ENCODE measurements at regions not wholly inside any gene's neighbourhood (a gene's known extent, or its start where the extent isn't known, plus 50 kb on each side); places are given as distances from the start of the nearest gene placed in this dataset.

- no peak for TF ChIP-seq CTCF (IDR thresholded peaks at IDR 0.05; ENCODE audit: extremely low read depth, missing control alignments)
These were observed 94.6 kb downstream of the TMEM30B start for GRCh38 chr14:61186341-61187195.

DNA sequence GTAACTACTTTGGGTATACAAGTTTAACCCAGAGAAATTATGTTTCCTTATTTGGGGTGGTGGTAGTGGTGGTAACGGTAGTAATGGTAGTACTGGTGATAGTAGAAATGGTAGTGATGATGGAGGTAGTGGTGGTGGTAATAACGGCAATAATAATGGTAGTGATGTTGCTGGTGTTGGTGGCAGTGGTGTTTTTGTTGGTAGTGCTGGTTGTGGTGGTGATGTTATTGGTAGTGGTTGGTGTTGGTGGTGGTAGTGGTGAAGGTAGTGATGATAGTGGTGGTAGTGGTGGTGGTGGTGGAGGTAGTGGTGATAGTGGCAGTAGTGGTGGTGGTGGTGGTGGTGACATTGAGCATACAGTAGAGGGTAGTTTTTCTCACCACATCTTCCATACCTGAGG is 95.6 kb downstream of the TMEM30B start:
- no peak for DNase-seq (ENCODE audit: low spot score)
- TF ChIP-seq CTCF (IDR thresholded peaks at IDR 0.05; ENCODE audit: extremely low read depth, missing control alignments) = no peak

More at GRCh38 chr14:61186341-61187195, 94.6 kb downstream of the TMEM30B start:
- no peak for DNase-seq (ENCODE audit: low spot score)

- DNase-seq (ENCODE audit: low spot score) = no peak
- TF ChIP-seq CTCF (IDR thresholded peaks at IDR 0.05; ENCODE audit: extremely low read depth, missing control alignments) = no peak
These were observed 97.0 kb downstream of the TMEM30B start for GRCh38 chr14:61184112-61184511.

DNA sequence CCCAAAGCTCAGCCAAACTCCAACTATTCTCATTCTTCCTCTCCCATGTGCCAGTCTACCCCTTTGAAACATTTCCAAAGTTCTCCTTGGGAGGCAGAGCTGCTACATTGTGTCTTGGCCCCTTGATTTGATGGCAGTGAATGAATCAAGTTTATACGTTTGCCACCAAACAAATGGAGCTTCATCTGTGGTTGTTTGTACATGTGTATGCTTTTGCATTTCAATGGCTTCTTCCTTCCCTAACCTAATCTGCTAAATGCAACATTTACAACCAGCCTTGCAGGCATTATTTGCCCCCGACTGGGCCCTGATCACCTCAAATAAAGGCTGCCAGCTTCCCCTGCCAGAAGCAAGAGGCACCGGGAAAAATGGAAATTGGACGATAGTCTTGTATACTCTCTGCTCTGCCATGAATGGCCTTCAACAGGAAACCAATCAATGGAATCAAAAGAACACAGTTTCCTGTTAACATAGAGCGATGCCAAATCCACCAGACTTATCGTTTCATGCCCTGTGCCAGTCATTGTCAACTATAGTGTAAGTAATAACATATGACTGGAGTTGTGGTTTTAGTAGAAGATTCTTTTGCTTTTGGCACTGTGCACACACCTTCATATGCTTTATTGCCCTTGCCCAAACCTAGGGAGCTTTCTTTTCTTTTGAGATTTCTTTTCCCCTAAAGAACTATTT is 97.8 kb downstream of the TMEM30B start:
- DNase-seq (ENCODE audit: low spot score) = no peak
- TF ChIP-seq CTCF (IDR thresholded peaks at IDR 0.05; ENCODE audit: extremely low read depth, missing control alignments) = no peak

DNA sequence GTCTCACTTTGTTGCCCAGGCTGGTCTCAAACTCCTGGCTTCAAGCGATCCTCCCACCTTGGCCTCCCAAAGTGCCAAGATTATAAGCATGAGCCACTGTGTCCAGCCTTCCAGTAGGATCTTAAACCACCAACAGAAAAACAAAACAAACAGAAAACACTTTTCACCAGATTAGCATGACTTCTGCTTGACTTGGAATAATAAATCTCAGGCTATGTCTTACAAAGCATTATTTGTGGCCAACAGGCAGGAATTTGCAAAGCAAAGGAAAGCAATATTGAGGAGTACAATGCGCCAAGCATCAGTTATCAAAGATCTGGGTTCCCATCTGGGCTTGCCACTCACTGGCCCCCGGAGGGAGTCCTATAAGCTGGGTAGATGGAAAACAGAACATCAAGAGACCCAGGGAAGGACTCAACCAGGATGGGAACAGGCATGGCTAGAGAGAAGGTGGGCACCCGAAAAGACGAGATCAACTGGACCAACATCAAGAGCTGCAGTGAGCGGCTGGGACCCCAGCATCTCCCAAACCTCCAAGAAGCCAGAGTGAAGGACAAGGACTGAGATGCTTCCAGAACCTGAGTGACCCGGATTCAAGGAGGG is 101.2 kb downstream of the TMEM30B start:
- no peak for TF ChIP-seq CTCF (IDR thresholded peaks at IDR 0.05; ENCODE audit: extremely low read depth, missing control alignments)
- no peak for DNase-seq (ENCODE audit: low spot score)

GRCh38 chr14:61179061-61179690 is 102.0 kb downstream of the TMEM30B start:
- DNase-seq (ENCODE audit: low spot score) = no peak
- no peak for TF ChIP-seq CTCF (IDR thresholded peaks at IDR 0.05; ENCODE audit: extremely low read depth, missing control alignments)

All from GM20000 (cell line).